ENCODE measurements at regions not wholly inside any gene's neighbourhood (a gene's known extent, or its start where the extent isn't known, plus 50 kb on each side); places are given as distances from the start of the nearest gene placed in this dataset.

DNA sequence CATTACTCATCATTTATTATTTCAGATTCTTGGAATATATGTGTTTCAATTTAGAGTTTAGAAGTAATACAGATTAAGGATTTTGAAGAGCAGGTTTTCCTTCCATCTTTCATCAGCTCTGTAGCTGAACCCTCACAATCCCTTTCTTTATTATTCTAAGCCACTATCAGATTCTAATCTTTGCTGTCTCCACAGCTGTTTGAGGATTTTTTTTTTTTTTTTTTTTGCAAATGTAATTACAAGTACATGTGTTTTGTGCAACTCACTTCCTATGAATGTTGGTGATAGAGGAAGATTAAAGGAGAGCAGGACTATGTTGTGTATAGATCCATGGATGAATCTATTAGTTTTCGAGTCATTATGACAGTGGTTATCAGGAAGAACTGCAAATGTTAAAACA lies 87.4 kb upstream of the TENM3 start:
- TF ChIP-seq CTCF (IDR thresholded peaks at IDR 0.05): no peak
- TF ChIP-seq POLR2A (IDR thresholded peaks at IDR 0.05): no peak
